PC-3 (cell line): ENCODE measurements at regions not wholly inside any gene's neighbourhood (a gene's known extent, or its start where the extent isn't known, plus 50 kb on each side); places are given as distances from the start of the nearest gene placed in this dataset.

Source experiments
- ATAC-seq: fragments of 200-7000 bp; cut with Tn5 transposase; 2 replicates; pipeline ENCODE4 v1.9.1; 2020; ENCODE audit warnings: mild to moderate bottlenecking, moderate library complexity
- BruUV-seq: library from RNA; stranded (reverse); fragments of 400-500 nt; replicated peaks from 2 replicates; lab custom pipeline; 2021; lab: Mats Ljungman, UMichigan
- CTCF ChIA-PET: fragments of 300-600 bp; sonication (Branson Sonifier 250); formaldehyde crosslinking; loops from one replicate; lab custom pipeline; 2022; ENCODE audit warnings: antibody characterized with exemption; lab: Charles Lee
- POLR2A ChIA-PET: fragments of 300-600 bp; sonication (Branson Sonifier 250); formaldehyde crosslinking; loops from one replicate; lab custom pipeline; 2022; ENCODE audit warnings: antibody characterized with exemption; ENCODE audit not compliant: unreplicated experiment; lab: Charles Lee
- DNase-seq: peaks from one replicate; pipeline ENCODE4 v3.0.0-alpha.2; 2015
- H2AFZ ChIP-seq: fragments of 300-600 bp; sonication (generic); 2 replicates; pipeline ENCODE4 v1.6.0; 2016; ENCODE audit warnings: antibody characterized with exemption, low read length
- H3F3A ChIP-seq: fragments of 300-600 bp; sonication (generic); one replicate; pipeline ENCODE4 v1.6.0; 2017; ENCODE audit warnings: antibody characterized with exemption, low read length, control low read depth, mild to moderate bottlenecking; ENCODE audit not compliant: unreplicated experiment
- H3K27ac ChIP-seq: fragments of 300-600 bp; sonication (generic); 2 replicates; pipeline ENCODE4 v1.5.1; 2016; ENCODE audit warnings: mild to moderate bottlenecking, low read length
- H3K27me3 ChIP-seq: fragments of 300-600 bp; sonication (generic); 2 replicates; pipeline ENCODE4 v1.6.1; 2016; ENCODE audit warnings: low read length, mixed read lengths
- H3K36me3 ChIP-seq: fragments of 300-600 bp; sonication (generic); 2 replicates; pipeline ENCODE4 v1.6.1; 2016; ENCODE audit warnings: low read depth, mixed run types, low read length, mixed read lengths
- H3K4me1 ChIP-seq: fragments of 300-600 bp; sonication (generic); 2 replicates; pipeline ENCODE4 v1.5.1; 2016; ENCODE audit warnings: low read length; ENCODE audit not compliant: insufficient read depth
- H3K4me2 ChIP-seq: fragments of 300-600 bp; sonication (generic); 2 replicates; pipeline ENCODE4 v1.6.0; 2016; ENCODE audit warnings: low read length
- H3K4me3 ChIP-seq: fragments of 300-600 bp; sonication (generic); 2 replicates; pipeline ENCODE4 v1.5.1; 2016; ENCODE audit warnings: mild to moderate bottlenecking, low read length, mixed read lengths
- H3K79me2 ChIP-seq: fragments of 300-600 bp; sonication (generic); 2 replicates; pipeline ENCODE4 v1.6.1; 2017; ENCODE audit warnings: low read length, mixed read lengths
- H3K9ac ChIP-seq: fragments of 300-600 bp; sonication (generic); 2 replicates; pipeline ENCODE4 v1.6.0; 2016; ENCODE audit warnings: mild to moderate bottlenecking, low read length
- H3K9me2 ChIP-seq: fragments of 300-600 bp; sonication (generic); replicated peaks from 2 replicates; pipeline ENCODE4 v1.6.1; 2016; ENCODE audit warnings: mixed run types, low read length, mixed read lengths
- H3K9me3 ChIP-seq: fragments of 300-600 bp; sonication (generic); 2 replicates; pipeline ENCODE4 v1.6.1; 2016; ENCODE audit warnings: low read length, mixed read lengths
- H4K20me1 ChIP-seq: fragments of 300-600 bp; sonication (generic); 2 replicates; pipeline ENCODE4 v1.6.1; 2016; ENCODE audit warnings: low read length, mixed read lengths
- EZH2 ChIP-seq: fragments of 300-600 bp; sonication (generic); IDR thresholded peaks from one replicate; pipeline ENCODE4 v1.6.1; 2017; ENCODE audit warnings: antibody characterized with exemption, mild to moderate bottlenecking, low read length; ENCODE audit not compliant: unreplicated experiment
- EZH2phosphoT487 ChIP-seq: fragments of 300-600 bp; sonication (generic); IDR thresholded peaks from 2 replicates; pipeline ENCODE4 v1.6.1; 2018; ENCODE audit warnings: mild to moderate bottlenecking, antibody characterized with exemption, low read length, borderline replicate concordance
- intact Hi-C: fragments of 100-400 bp; cut with micrococcal nuclease; formaldehyde crosslinking; loops from 2 replicates; pipeline ENCODE4 v1.9.0; 2023
- TF ChIP-seq, protein P1 (sequence below): fragments of 300-600 bp; sonication (generic); conservative IDR thresholded peaks from 2 replicates; pipeline ENCODE4 v1.5.1; 2017; ENCODE audit warnings: antibody characterized with exemption, low read depth, mild to moderate bottlenecking, low read length

DNA sequence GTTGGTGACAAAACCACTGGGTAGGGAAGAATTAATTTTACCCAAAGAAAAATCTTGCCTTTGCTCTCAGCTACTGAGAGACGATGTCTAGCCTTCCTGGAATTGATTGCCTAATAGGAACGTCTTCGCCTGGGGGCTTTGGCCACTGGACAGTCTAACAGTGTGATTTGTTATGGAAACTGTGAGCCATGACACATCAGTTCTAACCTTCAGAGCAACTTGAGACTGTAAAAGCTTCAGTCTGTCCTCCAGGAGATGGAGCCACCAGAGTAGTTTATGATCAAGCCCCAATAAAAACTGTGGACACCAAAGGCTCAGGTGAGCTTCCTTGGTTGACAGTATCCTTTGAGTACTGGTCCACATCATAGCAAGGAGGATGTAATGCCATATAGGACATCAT lies 235.8 kb upstream of the TMCO5A start:
- TF ChIP-seq, protein P1, sequence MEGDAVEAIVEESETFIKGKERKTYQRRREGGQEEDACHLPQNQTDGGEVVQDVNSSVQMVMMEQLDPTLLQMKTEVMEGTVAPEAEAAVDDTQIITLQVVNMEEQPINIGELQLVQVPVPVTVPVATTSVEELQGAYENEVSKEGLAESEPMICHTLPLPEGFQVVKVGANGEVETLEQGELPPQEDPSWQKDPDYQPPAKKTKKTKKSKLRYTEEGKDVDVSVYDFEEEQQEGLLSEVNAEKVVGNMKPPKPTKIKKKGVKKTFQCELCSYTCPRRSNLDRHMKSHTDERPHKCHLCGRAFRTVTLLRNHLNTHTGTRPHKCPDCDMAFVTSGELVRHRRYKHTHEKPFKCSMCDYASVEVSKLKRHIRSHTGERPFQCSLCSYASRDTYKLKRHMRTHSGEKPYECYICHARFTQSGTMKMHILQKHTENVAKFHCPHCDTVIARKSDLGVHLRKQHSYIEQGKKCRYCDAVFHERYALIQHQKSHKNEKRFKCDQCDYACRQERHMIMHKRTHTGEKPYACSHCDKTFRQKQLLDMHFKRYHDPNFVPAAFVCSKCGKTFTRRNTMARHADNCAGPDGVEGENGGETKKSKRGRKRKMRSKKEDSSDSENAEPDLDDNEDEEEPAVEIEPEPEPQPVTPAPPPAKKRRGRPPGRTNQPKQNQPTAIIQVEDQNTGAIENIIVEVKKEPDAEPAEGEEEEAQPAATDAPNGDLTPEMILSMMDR = peak; percentile 24; the same call in 1 of the 2 replicates
- TF ChIP-seq EZH2 (no peak), EZH2phosphoT487 (no peak)
- Histone ChIP-seq H3K27ac (no peak overlapping the region), H3K4me1 (no peaks in the 10 kb centered on the region), H3K9ac (no peak overlapping the region), H4K20me1 (no peaks in the 10 kb centered on the region), H3K9me3 (no peaks in the 10 kb centered on the region), H3K4me3 (no peak overlapping the region), H3K36me3 (no peaks in the 10 kb centered on the region), H3K9me2 (no peaks in the 10 kb centered on the region), H3K4me2 (no peak overlapping the region), H3K27me3 (peaks cover 34% of the 10 kb centered on the region), H3F3A (no peaks in the 10 kb centered on the region), H3K79me2 (no peaks in the 10 kb centered on the region), H2AFZ (no peak overlapping the region)
- ATAC-seq = no peak
- ChIA-PET CTCF (no interaction called here), POLR2A (no interaction called here)
- intact Hi-C loops = no loop called here
- BruUV-seq = no TSS peak
- peak; percentile 11 for DNase-seq

DNA sequence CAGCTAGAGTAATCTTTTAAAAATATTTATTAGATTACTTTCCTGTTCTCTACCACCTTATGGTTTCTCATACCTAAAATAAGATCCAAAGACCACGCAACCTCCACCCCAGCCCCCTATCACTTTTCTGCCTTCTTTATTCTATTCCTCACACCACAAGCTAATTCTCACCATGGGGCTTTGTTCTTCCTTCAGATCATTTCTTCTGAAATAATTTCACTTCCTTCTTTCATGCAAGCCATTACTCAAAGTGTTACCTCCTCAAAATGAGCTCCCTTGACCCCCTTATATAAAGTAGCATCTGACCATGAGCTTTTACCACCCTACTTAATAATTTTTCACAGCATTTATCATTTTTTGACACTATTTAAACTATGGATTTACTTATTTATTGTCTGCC lies 233.2 kb upstream of the TMCO5A start:
- TF ChIP-seq EZH2phosphoT487 (no peak), EZH2 (no peak)
- TF ChIP-seq, protein P1 = no peak
- Histone ChIP-seq H3F3A (no peaks in the 10 kb centered on the region), H3K79me2 (no peaks in the 10 kb centered on the region), H3K9ac (no peak overlapping the region), H2AFZ (no peak overlapping the region), H4K20me1 (no peaks in the 10 kb centered on the region), H3K4me1 (no peaks in the 10 kb centered on the region), H3K4me2 (no peak overlapping the region), H3K36me3 (no peaks in the 10 kb centered on the region), H3K27ac (no peak overlapping the region), H3K4me3 (no peak overlapping the region), H3K9me3 (no peaks in the 10 kb centered on the region), H3K9me2 (no peaks in the 10 kb centered on the region), H3K27me3 (peaks cover 17% of the 10 kb centered on the region)
- ATAC-seq (no peak), DNase-seq (no peak)
- no TSS peak for BruUV-seq
- ChIA-PET POLR2A (interaction anchor here (0.6 kb wide), 1 partner anchor 123 kb away, joined by 3 read pairs; no protein-coding TSS in a partner anchor), CTCF (interaction anchor here (0.6 kb wide), 1 partner anchor 8 kb away, joined by 3 read pairs; no protein-coding TSS in a partner anchor)
- intact Hi-C loops = no loop called here

DNA sequence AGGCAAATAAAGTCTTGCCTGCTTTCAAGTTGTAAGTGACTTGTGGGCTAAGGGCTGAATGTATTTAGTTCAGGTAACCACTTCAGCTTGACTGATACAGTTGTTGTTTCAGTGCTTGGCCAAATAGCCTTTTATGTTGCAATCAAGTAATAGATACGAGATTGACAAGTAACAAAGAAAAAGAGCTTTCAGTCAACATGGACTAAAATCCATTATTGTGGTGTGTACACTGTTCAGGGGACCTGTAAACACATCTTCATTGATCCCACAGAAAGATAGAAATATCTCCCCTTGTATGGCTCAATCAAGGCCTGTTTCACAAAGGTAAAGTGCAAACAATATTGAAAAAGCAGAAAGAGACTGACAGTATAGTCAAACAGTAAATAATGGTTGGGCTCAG lies 224.8 kb upstream of the TMCO5A start:
- ChIA-PET CTCF (no interaction called here), POLR2A (no interaction called here)
- no peak overlapping the region for H3K9ac ChIP-seq
- no peaks in the 10 kb centered on the region for H3K79me2 ChIP-seq
- no TSS peak for BruUV-seq
- DNase-seq = no peak
- no peak overlapping the region for H3K4me3 ChIP-seq
- no peak overlapping the region for H3K27ac ChIP-seq
- H3K9me3 ChIP-seq = no peaks in the 10 kb centered on the region
- no peaks in the 10 kb centered on the region for H3K9me2 ChIP-seq
- H3K4me2 ChIP-seq = no peak overlapping the region
- no peaks in the 10 kb centered on the region for H4K20me1 ChIP-seq
- intact Hi-C loops = no loop called here
- no peak overlapping the region for H2AFZ ChIP-seq
- no peak for ATAC-seq
- H3F3A ChIP-seq = no peaks in the 10 kb centered on the region
- H3K4me1 ChIP-seq = no peaks in the 10 kb centered on the region
- TF ChIP-seq EZH2phosphoT487 (no peak), EZH2 (no peak)
- TF ChIP-seq, protein P1 = no peak
- no peaks in the 10 kb centered on the region for H3K36me3 ChIP-seq
- peaks cover 42% of the 10 kb centered on the region for H3K27me3 ChIP-seq
